ENCODE measurements at regions not wholly inside any gene's neighbourhood (a gene's known extent, or its start where the extent isn't known, plus 50 kb on each side); places are given as distances from the start of the nearest gene placed in this dataset.

GRCh38 chr2:49343638-49344037, 189.3 kb upstream of the FSHR start:
- TF ChIP-seq CTCF (IDR thresholded peaks at IDR 0.05) = no peak
- no peak for TF ChIP-seq TCF7L2 (IDR thresholded peaks at IDR 0.05; ENCODE audit: low read depth, low read length)
- TF ChIP-seq REST (IDR thresholded peaks at IDR 0.05; ENCODE audit: insufficient read depth in 1 of 2, low read depth in 2 of 2, low read length in 1 of 2) = no peak
- TF ChIP-seq POLR2AphosphoS5 (IDR thresholded peaks at IDR 0.05; ENCODE audit: low read depth, low read length) = no peak
- no peak for TF ChIP-seq SIN3A (IDR thresholded peaks at IDR 0.05; ENCODE audit: borderline replicate concordance, insufficient read depth, low read depth, low read length)

Measured in Panc1 (cell line).